ENCODE measurements at regions not wholly inside any gene's neighbourhood (a gene's known extent, or its start where the extent isn't known, plus 50 kb on each side); places are given as distances from the start of the nearest gene placed in this dataset.

GRCh38 chr21:27130154-27130553 lies 163.3 kb upstream of the ADAMTS5 start:
- CTCF ChIA-PET: no interaction called here
- no peak overlapping the region for H3K27ac ChIP-seq
- POLR2A ChIA-PET (ENCODE audit: low non-redundant PET): no interaction called here
- DNase-seq (ENCODE audit: low spot score): no peak
- TF ChIP-seq, protein P1, sequence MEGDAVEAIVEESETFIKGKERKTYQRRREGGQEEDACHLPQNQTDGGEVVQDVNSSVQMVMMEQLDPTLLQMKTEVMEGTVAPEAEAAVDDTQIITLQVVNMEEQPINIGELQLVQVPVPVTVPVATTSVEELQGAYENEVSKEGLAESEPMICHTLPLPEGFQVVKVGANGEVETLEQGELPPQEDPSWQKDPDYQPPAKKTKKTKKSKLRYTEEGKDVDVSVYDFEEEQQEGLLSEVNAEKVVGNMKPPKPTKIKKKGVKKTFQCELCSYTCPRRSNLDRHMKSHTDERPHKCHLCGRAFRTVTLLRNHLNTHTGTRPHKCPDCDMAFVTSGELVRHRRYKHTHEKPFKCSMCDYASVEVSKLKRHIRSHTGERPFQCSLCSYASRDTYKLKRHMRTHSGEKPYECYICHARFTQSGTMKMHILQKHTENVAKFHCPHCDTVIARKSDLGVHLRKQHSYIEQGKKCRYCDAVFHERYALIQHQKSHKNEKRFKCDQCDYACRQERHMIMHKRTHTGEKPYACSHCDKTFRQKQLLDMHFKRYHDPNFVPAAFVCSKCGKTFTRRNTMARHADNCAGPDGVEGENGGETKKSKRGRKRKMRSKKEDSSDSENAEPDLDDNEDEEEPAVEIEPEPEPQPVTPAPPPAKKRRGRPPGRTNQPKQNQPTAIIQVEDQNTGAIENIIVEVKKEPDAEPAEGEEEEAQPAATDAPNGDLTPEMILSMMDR (conservative IDR thresholded peaks at IDR 0.05; ENCODE audit: low read depth): no peak

DNA sequence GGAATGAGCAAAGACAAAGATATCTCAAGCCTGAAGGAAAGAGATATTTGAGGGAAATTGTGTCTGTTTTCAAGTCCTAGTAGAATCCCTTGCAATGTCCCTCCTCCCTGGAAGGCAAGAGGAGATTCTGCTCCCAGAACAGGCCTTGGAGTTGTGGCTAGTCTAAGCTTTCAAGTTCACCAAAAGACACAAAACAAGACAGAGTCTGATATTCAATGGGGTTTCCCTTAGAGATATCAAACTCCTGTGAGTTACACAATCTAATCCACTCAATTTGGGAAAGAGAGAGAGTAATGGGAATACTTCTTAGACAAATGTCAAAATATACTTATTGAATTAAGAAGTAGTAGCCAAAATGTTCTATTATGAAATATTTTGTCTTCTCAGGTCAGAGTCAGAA lies 162.8 kb upstream of the ADAMTS5 start:
- no peak for DNase-seq (ENCODE audit: low spot score)
- no peak overlapping the region for H3K27ac ChIP-seq
- ChIA-PET CTCF (no interaction called here), POLR2A (ENCODE audit: low non-redundant PET) (no interaction called here)
- TF ChIP-seq, protein P1 (conservative IDR thresholded peaks at IDR 0.05; ENCODE audit: low read depth): no peak

DNA sequence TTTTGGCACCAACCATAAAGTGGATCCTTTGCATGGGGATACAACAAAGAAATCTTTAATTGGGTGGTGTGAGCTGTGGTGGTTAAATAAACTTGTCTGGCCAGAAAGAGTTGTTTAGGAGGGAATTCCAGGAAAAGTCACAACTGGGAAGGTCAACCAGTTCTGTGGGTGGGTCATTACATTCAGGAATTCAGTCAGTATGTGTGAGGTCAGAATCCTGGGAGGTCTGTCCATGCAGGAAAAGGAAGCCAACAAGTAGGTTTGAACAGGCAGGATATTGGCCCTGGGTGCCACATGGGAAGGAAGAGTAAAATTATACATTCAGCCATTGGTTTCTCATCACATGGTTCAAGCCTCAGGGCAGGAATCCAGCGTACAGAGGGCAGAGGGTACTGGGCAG lies 162.3 kb upstream of the ADAMTS5 start:
- H3K27ac ChIP-seq: no peak overlapping the region
- TF ChIP-seq, protein P1 (conservative IDR thresholded peaks at IDR 0.05; ENCODE audit: low read depth): no peak
- ChIA-PET POLR2A (ENCODE audit: low non-redundant PET) (no interaction called here), CTCF (no interaction called here)
- DNase-seq (ENCODE audit: low spot score): no peak

- no peak overlapping the region for H3K27ac ChIP-seq
- CTCF ChIA-PET: no interaction called here
- TF ChIP-seq, protein P1 (conservative IDR thresholded peaks at IDR 0.05; ENCODE audit: low read depth): no peak
- DNase-seq (ENCODE audit: low spot score): no peak
- POLR2A ChIA-PET (ENCODE audit: low non-redundant PET): no interaction called here
These were observed 159.3 kb upstream of the ADAMTS5 start for GRCh38 chr21:27126140-27126539.

DNA sequence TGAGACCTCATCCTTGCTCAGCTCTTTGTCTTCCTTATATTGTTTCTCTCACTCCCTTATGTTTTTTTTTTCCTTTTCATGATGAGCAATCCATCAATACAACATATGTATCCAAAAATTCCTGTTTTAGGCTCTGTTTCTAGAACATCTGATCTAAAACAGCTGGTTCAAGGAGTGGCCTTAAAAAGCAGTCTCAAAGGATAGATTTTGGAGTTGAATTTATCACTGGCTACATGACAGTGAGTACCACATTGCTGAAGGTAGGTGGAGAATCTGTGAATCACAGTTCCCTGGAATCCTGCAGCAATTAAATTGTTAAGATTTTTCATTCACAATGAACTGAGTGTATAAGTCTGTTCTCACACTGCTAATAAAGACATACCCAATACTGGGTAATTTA lies 155.8 kb upstream of the ADAMTS5 start:
- DNase-seq (ENCODE audit: low spot score): no peak
- ChIA-PET POLR2A (ENCODE audit: low non-redundant PET) (no interaction called here), CTCF (no interaction called here)
- no peak overlapping the region for H3K27ac ChIP-seq
- TF ChIP-seq, protein P1 (conservative IDR thresholded peaks at IDR 0.05; ENCODE audit: low read depth): no peak

DNA sequence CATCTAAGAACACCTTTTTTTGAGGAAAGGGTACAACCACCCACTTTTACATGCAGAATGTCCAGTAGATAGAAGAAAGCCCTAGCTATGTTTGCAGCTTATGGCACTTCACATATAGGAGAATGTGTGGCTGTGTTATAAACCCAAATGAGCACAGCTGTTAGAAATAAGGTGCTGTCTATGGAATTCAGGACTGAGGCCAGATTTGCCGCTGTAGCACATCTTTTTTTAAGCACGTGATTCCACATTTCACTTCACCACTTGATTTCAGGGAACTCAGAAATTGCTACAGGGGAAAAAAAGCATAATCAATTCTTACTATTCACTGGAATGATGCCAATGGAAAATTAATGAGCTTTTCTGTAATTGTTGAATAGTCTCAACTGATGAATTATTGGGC lies 147.2 kb upstream of the ADAMTS5 start:
- TF ChIP-seq, protein P1 (conservative IDR thresholded peaks at IDR 0.05; ENCODE audit: low read depth): no peak
- H3K27ac ChIP-seq: no peak overlapping the region
- POLR2A ChIA-PET (ENCODE audit: low non-redundant PET): no interaction called here

DNA sequence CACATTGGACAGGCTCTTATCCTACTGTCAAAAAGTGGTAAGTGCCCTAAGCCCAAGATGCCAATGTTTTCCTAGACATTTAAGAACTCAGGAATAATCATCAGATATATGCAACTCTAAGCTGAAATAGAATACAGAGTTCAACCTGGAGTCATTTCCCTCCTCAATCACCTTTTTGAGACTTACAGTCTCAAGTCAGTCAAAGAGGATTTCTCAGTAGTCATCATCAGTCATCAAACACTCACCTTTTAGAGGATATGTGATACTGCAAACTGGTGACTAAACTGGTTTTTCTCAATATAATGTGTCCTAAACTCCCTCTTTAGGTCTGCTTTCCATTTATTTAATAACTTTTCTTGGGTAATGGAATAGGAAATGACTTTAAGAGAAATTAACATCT lies 145.3 kb upstream of the ADAMTS5 start:
- no peak for DNase-seq (ENCODE audit: low spot score)
- TF ChIP-seq, protein P1 (conservative IDR thresholded peaks at IDR 0.05; ENCODE audit: low read depth): no peak
- H3K27ac ChIP-seq: no peak overlapping the region
- ChIA-PET POLR2A (ENCODE audit: low non-redundant PET) (no interaction called here), CTCF (interaction anchor here (0.6 kb wide), 1 partner anchor 114 kb away, joined by 6 read pairs; no protein-coding TSS in a partner anchor)

More for the DNA sequence above, 147.2 kb upstream of the ADAMTS5 start:
- no peak for DNase-seq (ENCODE audit: low spot score)
- CTCF ChIA-PET: interaction anchor here (0.5 kb wide), 1 partner anchor 376 kb away, joined by 3 read pairs; no protein-coding TSS in a partner anchor

Data from RWPE1 (cell line).